ENCODE measurements at regions not wholly inside any gene's neighbourhood (a gene's known extent, or its start where the extent isn't known, plus 50 kb on each side); places are given as distances from the start of the nearest gene placed in this dataset.

- POLR2A ChIA-PET: no interaction called here
- no peaks in the 10 kb centered on the region for H3K4me1 ChIP-seq (ENCODE audit: control extremely low read depth in 1 of 4, control insufficient read depth in 4 of 4, insufficient read depth in 4 of 4, low read length in 3 of 4)
- CTCF ChIA-PET: no interaction called here
- no peak overlapping the region for H3K4me3 ChIP-seq (ENCODE audit: control insufficient read depth in 1 of 7, extremely low read depth in 1 of 7, insufficient read depth in 4 of 7, low read depth in 2 of 7, low read length in 6 of 7)
- H3K9me3 ChIP-seq (ENCODE audit: control extremely low read depth in 1 of 5, control insufficient read depth in 4 of 5, insufficient read depth in 2 of 5, low read depth in 1 of 5, low read length in 4 of 5): no peaks in the 10 kb centered on the region
- no peaks in the 10 kb centered on the region for H3K36me3 ChIP-seq (ENCODE audit: control insufficient read depth in 4 of 4, insufficient read depth in 4 of 4, low read length in 3 of 4)
- H3K27ac ChIP-seq (ENCODE audit: insufficient read depth in 1 of 2, low read depth in 1 of 2, low read length in 2 of 2, poor library complexity in 1 of 2, severe bottlenecking in 2 of 2): no peak overlapping the region
- H3K27me3 ChIP-seq (replicated peaks in 2 of 5; ENCODE audit: control insufficient read depth in 4 of 5, insufficient read depth in 5 of 5, low read length in 4 of 5): no peaks in the 10 kb centered on the region
- DNase-seq: no peak
Measured at GRCh38 chrY:20998483-20998882, 242.6 kb downstream of the RPS4Y2 start.

GRCh38 chrY:21001102-21001501 is 245.2 kb downstream of the RPS4Y2 start:
- DNase-seq: no peak
- no peak overlapping the region for H3K27ac ChIP-seq (ENCODE audit: insufficient read depth in 1 of 2, low read depth in 1 of 2, low read length in 2 of 2, poor library complexity in 1 of 2, severe bottlenecking in 2 of 2)
- CTCF ChIA-PET: no interaction called here

GRCh38 chrY:21003059-21003458 is 247.2 kb downstream of the RPS4Y2 start:
- ChIA-PET CTCF (interaction anchor here (1.2 kb wide), 1 partner anchor 10 kb away, joined by 3 read pairs; no protein-coding TSS in a partner anchor), POLR2A (no interaction called here)
- WGBS (ENCODE audit: insufficient coverage): no CpG with 5 or more reads among the region's 2 CpGs
- H3K4me1 ChIP-seq (ENCODE audit: control extremely low read depth in 1 of 4, control insufficient read depth in 4 of 4, insufficient read depth in 4 of 4, low read length in 3 of 4): no peaks in the 10 kb centered on the region
- H3K27ac ChIP-seq (ENCODE audit: insufficient read depth in 1 of 2, low read depth in 1 of 2, low read length in 2 of 2, poor library complexity in 1 of 2, severe bottlenecking in 2 of 2): no peak overlapping the region
- H3K4me3 ChIP-seq (ENCODE audit: control insufficient read depth in 1 of 7, extremely low read depth in 1 of 7, insufficient read depth in 4 of 7, low read depth in 2 of 7, low read length in 6 of 7): no peak overlapping the region
- H3K9me3 ChIP-seq (ENCODE audit: control extremely low read depth in 1 of 5, control insufficient read depth in 4 of 5, insufficient read depth in 2 of 5, low read depth in 1 of 5, low read length in 4 of 5): no peaks in the 10 kb centered on the region
- no peaks in the 10 kb centered on the region for H3K36me3 ChIP-seq (ENCODE audit: control insufficient read depth in 4 of 4, insufficient read depth in 4 of 4, low read length in 3 of 4)
- no peak for DNase-seq
- H3K27me3 ChIP-seq (replicated peaks in 2 of 5; ENCODE audit: control insufficient read depth in 4 of 5, insufficient read depth in 5 of 5, low read length in 4 of 5): no peaks in the 10 kb centered on the region

More at GRCh38 chrY:21001102-21001501, 245.2 kb downstream of the RPS4Y2 start:
- no peak overlapping the region for H3K4me3 ChIP-seq (ENCODE audit: control insufficient read depth in 1 of 7, extremely low read depth in 1 of 7, insufficient read depth in 4 of 7, low read depth in 2 of 7, low read length in 6 of 7)
- H3K27me3 ChIP-seq (replicated peaks in 2 of 5; ENCODE audit: control insufficient read depth in 4 of 5, insufficient read depth in 5 of 5, low read length in 4 of 5): no peaks in the 10 kb centered on the region
- no peaks in the 10 kb centered on the region for H3K4me1 ChIP-seq (ENCODE audit: control extremely low read depth in 1 of 4, control insufficient read depth in 4 of 4, insufficient read depth in 4 of 4, low read length in 3 of 4)
- H3K36me3 ChIP-seq (ENCODE audit: control insufficient read depth in 4 of 4, insufficient read depth in 4 of 4, low read length in 3 of 4): no peaks in the 10 kb centered on the region
- no peaks in the 10 kb centered on the region for H3K9me3 ChIP-seq (ENCODE audit: control extremely low read depth in 1 of 5, control insufficient read depth in 4 of 5, insufficient read depth in 2 of 5, low read depth in 1 of 5, low read length in 4 of 5)
- POLR2A ChIA-PET: no interaction called here

DNA sequence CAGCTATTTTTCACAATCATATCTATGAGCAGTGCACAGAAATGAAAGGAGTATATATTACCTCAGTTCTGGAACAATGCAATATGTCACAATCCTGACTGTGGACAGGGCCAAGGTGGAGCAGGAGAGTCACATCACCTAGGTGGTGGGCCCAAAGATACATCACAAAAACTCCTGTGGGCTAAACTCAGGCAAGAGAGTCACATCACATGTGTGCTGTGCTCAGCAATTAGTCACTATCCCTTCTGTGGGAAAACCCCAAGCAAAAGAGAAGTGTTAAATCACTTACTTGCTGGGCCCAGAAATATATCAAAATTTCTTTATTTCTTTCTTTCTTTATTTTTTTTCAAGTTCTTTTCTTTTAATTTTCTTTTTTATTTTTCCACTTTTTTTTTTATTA is 249.6 kb downstream of the RPS4Y2 start:
- Histone ChIP-seq H3K27ac (ENCODE audit: insufficient read depth in 1 of 2, low read depth in 1 of 2, low read length in 2 of 2, poor library complexity in 1 of 2, severe bottlenecking in 2 of 2) (no peak overlapping the region), H3K4me1 (ENCODE audit: control extremely low read depth in 1 of 4, control insufficient read depth in 4 of 4, insufficient read depth in 4 of 4, low read length in 3 of 4) (no peaks in the 10 kb centered on the region), H3K4me3 (ENCODE audit: control insufficient read depth in 1 of 7, extremely low read depth in 1 of 7, insufficient read depth in 4 of 7, low read depth in 2 of 7, low read length in 6 of 7) (no peak overlapping the region), H3K36me3 (ENCODE audit: control insufficient read depth in 4 of 4, insufficient read depth in 4 of 4, low read length in 3 of 4) (no peaks in the 10 kb centered on the region), H3K27me3 (replicated peaks in 2 of 5; ENCODE audit: control insufficient read depth in 4 of 5, insufficient read depth in 5 of 5, low read length in 4 of 5) (no peaks in the 10 kb centered on the region), H3K9me3 (ENCODE audit: control extremely low read depth in 1 of 5, control insufficient read depth in 4 of 5, insufficient read depth in 2 of 5, low read depth in 1 of 5, low read length in 4 of 5) (no peaks in the 10 kb centered on the region)
- ChIA-PET CTCF (no interaction called here), POLR2A (no interaction called here)
- DNase-seq: no peak

- WGBS (ENCODE audit: insufficient coverage): no CpG with 5 or more reads among the region's 3 CpGs
- ChIA-PET POLR2A (no interaction called here), CTCF (interaction anchor here (1.3 kb wide), 1 partner anchor 238 kb away, joined by 5 read pairs; no protein-coding TSS in a partner anchor)
- H3K4me3 ChIP-seq (ENCODE audit: control insufficient read depth in 1 of 7, extremely low read depth in 1 of 7, insufficient read depth in 4 of 7, low read depth in 2 of 7, low read length in 6 of 7): no peak overlapping the region
- H3K9me3 ChIP-seq (ENCODE audit: control extremely low read depth in 1 of 5, control insufficient read depth in 4 of 5, insufficient read depth in 2 of 5, low read depth in 1 of 5, low read length in 4 of 5): no peaks in the 10 kb centered on the region
- no peaks in the 10 kb centered on the region for H3K36me3 ChIP-seq (ENCODE audit: control insufficient read depth in 4 of 4, insufficient read depth in 4 of 4, low read length in 3 of 4)
- no peak for DNase-seq
- peaks cover 0 to 24% (median 0%) of the 10 kb centered on the region in 4 experiments for H3K4me1 ChIP-seq (ENCODE audit: control extremely low read depth in 1 of 4, control insufficient read depth in 4 of 4, insufficient read depth in 4 of 4, low read length in 3 of 4)
- H3K27me3 ChIP-seq (replicated peaks in 2 of 5; ENCODE audit: control insufficient read depth in 4 of 5, insufficient read depth in 5 of 5, low read length in 4 of 5): no peaks in the 10 kb centered on the region
- no peak overlapping the region for H3K27ac ChIP-seq (ENCODE audit: insufficient read depth in 1 of 2, low read depth in 1 of 2, low read length in 2 of 2, poor library complexity in 1 of 2, severe bottlenecking in 2 of 2)
Measured at GRCh38 chrY:21021811-21022210, 265.9 kb downstream of the RPS4Y2 start.

GRCh38 chrY:21022326-21023044 is 266.6 kb downstream of the RPS4Y2 start:
- ChIA-PET POLR2A (no interaction called here), CTCF (interaction anchor here (0.6 to 1.3 kb wide), 2 partner anchors 148 to 237 kb away, joined by 3 to 5 read pairs; no protein-coding TSS in a partner anchor)
- Histone ChIP-seq H3K27ac (ENCODE audit: insufficient read depth in 1 of 2, low read depth in 1 of 2, low read length in 2 of 2, poor library complexity in 1 of 2, severe bottlenecking in 2 of 2) (no peak overlapping the region), H3K4me3 (ENCODE audit: control insufficient read depth in 1 of 7, extremely low read depth in 1 of 7, insufficient read depth in 4 of 7, low read depth in 2 of 7, low read length in 6 of 7) (no peak overlapping the region), H3K36me3 (ENCODE audit: control insufficient read depth in 4 of 4, insufficient read depth in 4 of 4, low read length in 3 of 4) (no peaks in the 10 kb centered on the region), H3K9me3 (ENCODE audit: control extremely low read depth in 1 of 5, control insufficient read depth in 4 of 5, insufficient read depth in 2 of 5, low read depth in 1 of 5, low read length in 4 of 5) (no peaks in the 10 kb centered on the region), H3K27me3 (replicated peaks in 2 of 5; ENCODE audit: control insufficient read depth in 4 of 5, insufficient read depth in 5 of 5, low read length in 4 of 5) (no peaks in the 10 kb centered on the region), H3K4me1 (ENCODE audit: control extremely low read depth in 1 of 4, control insufficient read depth in 4 of 4, insufficient read depth in 4 of 4, low read length in 3 of 4) (peaks cover 0 to 24% (median 0%) of the 10 kb centered on the region in 4 experiments)
- DNase-seq: peak in 1 of 3 donors; percentile 34
- no CpG with 5 or more reads among the region's 3 CpGs for WGBS (ENCODE audit: insufficient coverage)

GRCh38 chrY:21023906-21024305 is 268.0 kb downstream of the RPS4Y2 start:
- ChIA-PET CTCF (no interaction called here), POLR2A (no interaction called here)
- Histone ChIP-seq H3K9me3 (ENCODE audit: control extremely low read depth in 1 of 5, control insufficient read depth in 4 of 5, insufficient read depth in 2 of 5, low read depth in 1 of 5, low read length in 4 of 5) (no peaks in the 10 kb centered on the region), H3K4me3 (ENCODE audit: control insufficient read depth in 1 of 7, extremely low read depth in 1 of 7, insufficient read depth in 4 of 7, low read depth in 2 of 7, low read length in 6 of 7) (no peak overlapping the region), H3K27me3 (replicated peaks in 2 of 5; ENCODE audit: control insufficient read depth in 4 of 5, insufficient read depth in 5 of 5, low read length in 4 of 5) (no peaks in the 10 kb centered on the region), H3K4me1 (ENCODE audit: control extremely low read depth in 1 of 4, control insufficient read depth in 4 of 4, insufficient read depth in 4 of 4, low read length in 3 of 4) (peaks cover 0 to 30% (median 0%) of the 10 kb centered on the region in 4 experiments), H3K36me3 (ENCODE audit: control insufficient read depth in 4 of 4, insufficient read depth in 4 of 4, low read length in 3 of 4) (no peaks in the 10 kb centered on the region), H3K27ac (ENCODE audit: insufficient read depth in 1 of 2, low read depth in 1 of 2, low read length in 2 of 2, poor library complexity in 1 of 2, severe bottlenecking in 2 of 2) (no peak overlapping the region)
- WGBS (ENCODE audit: insufficient coverage): no CpG with 5 or more reads among the region's 3 CpGs
- DNase-seq: peak in 1 of 3 donors; percentile 22

Measured in common myeloid progenitor, CD34-positive (primary cell).